GM23338 (cell line): ENCODE measurements at regions not wholly inside any gene's neighbourhood (a gene's known extent, or its start where the extent isn't known, plus 50 kb on each side); places are given as distances from the start of the nearest gene placed in this dataset.

Source experiments
- ATAC-seq: fragments of 200-7000 bp; cut with Tn5 transposase; 3 replicates; pipeline ENCODE4 v1.9.1; 2020
- DNase-seq: peaks from one replicate; pipeline ENCODE4 v3.0.0-alpha.2; 2015; ENCODE audit warnings: low spot score
- H2AFZ ChIP-seq: fragments of 200-600 bp; sonication (generic); 2 replicates; pipeline ENCODE4 v1.8.0; 2016; ENCODE audit warnings: antibody characterized with exemption, mild to moderate bottlenecking, moderate library complexity
- H3F3A ChIP-seq: fragments of 200-600 bp; sonication (generic); replicated peaks from 2 replicates; pipeline ENCODE4 v1.8.0; 2017; ENCODE audit warnings: antibody characterized with exemption, mixed run types, low read depth
- H3K27ac ChIP-seq: fragments of 200-600 bp; sonication (generic); 2 replicates; pipeline ENCODE4 v1.6.1; 2016; ENCODE audit warnings: low read depth
- H3K27me3 ChIP-seq: fragments of 200-600 bp; sonication (generic); 2 replicates; pipeline ENCODE4 v1.8.0; 2016; ENCODE audit warnings: mild to moderate bottlenecking, mixed run types, moderate library complexity; ENCODE audit not compliant: insufficient read depth
- H3K36me3 ChIP-seq: fragments of 200-600 bp; sonication (generic); 2 replicates; pipeline ENCODE4 v1.8.0; 2016; ENCODE audit warnings: mild to moderate bottlenecking; ENCODE audit not compliant: insufficient read depth
- H3K4me1 ChIP-seq: fragments of 200-600 bp; sonication (generic); 2 replicates; pipeline ENCODE4 v1.8.0; 2016; ENCODE audit warnings: mild to moderate bottlenecking, moderate library complexity; ENCODE audit not compliant: insufficient read depth
- H3K4me2 ChIP-seq: fragments of 200-600 bp; sonication (generic); 2 replicates; pipeline ENCODE4 v1.7.1; 2017; ENCODE audit warnings: mixed run types
- H3K4me3 ChIP-seq: fragments of 200-600 bp; sonication (generic); 2 replicates; pipeline ENCODE4 v1.6.1; 2016; ENCODE audit warnings: mixed run types
- H3K79me2 ChIP-seq: fragments of 200-600 bp; sonication (generic); replicated peaks from 2 replicates; pipeline ENCODE4 v1.8.0; 2017; ENCODE audit warnings: mild to moderate bottlenecking; ENCODE audit not compliant: insufficient read depth
- H3K9me2 ChIP-seq: fragments of 200-600 bp; sonication (generic); 2 replicates; pipeline ENCODE4 v1.8.0; 2017; ENCODE audit not compliant: insufficient read depth
- H4K20me1 ChIP-seq: fragments of 200-600 bp; sonication (generic); replicated peaks from 2 replicates; pipeline ENCODE4 v1.8.0; 2017; ENCODE audit warnings: mild to moderate bottlenecking; ENCODE audit not compliant: insufficient read depth
- H3K27ac Mint-ChIP-seq: 2 replicates; pipeline ENCODE4 v1.8.0; 2020; ENCODE audit warnings: inconsistent platforms, mild to moderate bottlenecking, moderate library complexity, mixed read lengths
- H3K27me3 Mint-ChIP-seq: 3 replicates; pipeline ENCODE4 v1.8.0; 2022; ENCODE audit warnings: low read depth, mild to moderate bottlenecking, moderate library complexity, mixed read lengths, inconsistent platforms; ENCODE audit not compliant: insufficient read depth, poor library complexity
- H3K36me3 Mint-ChIP-seq: 3 replicates; pipeline ENCODE4 v1.8.0; 2021; ENCODE audit warnings: low read depth, mild to moderate bottlenecking, inconsistent platforms, moderate library complexity, mixed read lengths
- H3K4me1 Mint-ChIP-seq: 3 replicates; pipeline ENCODE4 v1.8.0; 2020; ENCODE audit warnings: mild to moderate bottlenecking, inconsistent platforms, mixed read lengths
- H3K4me3 Mint-ChIP-seq: 3 replicates; pipeline ENCODE4 v1.8.0; 2021; ENCODE audit warnings: moderate library complexity, mild to moderate bottlenecking, inconsistent platforms, mixed read lengths
- H3K9me3 Mint-ChIP-seq: 3 replicates; pipeline ENCODE4 v1.8.0; 2020; ENCODE audit warnings: moderate library complexity, mild to moderate bottlenecking, inconsistent platforms, mixed read lengths
- CREB1 ChIP-seq: fragments of 250-450 bp; sonication (Bioruptor Pico); IDR thresholded peaks from 2 replicates; pipeline ENCODE4 v1.5.0; 2020; ENCODE audit warnings: low read depth, mild to moderate bottlenecking, moderate library complexity
- CTCF ChIP-seq, 2 experiments: fragments of 200-600 bp in 1 of 2; sonication (generic) in 1 of 2; conservative IDR thresholded peaks; 2 replicates each; pipeline versions ENCODE4 v1.5.1 to v1.6.1; 2016 to 2017; ENCODE audit warnings: antibody characterized with exemption in 2 of 2, low read depth in 2 of 2, mild to moderate bottlenecking in 2 of 2, moderate library complexity in 1 of 2
- ETS1 ChIP-seq: IDR thresholded peaks from 2 replicates; pipeline ENCODE4 v1.6.1; 2016; ENCODE audit warnings: antibody characterized with exemption
- EZH2 ChIP-seq: fragments of 200-600 bp; sonication (generic); IDR thresholded peaks from one replicate; pipeline ENCODE4 v1.8.0; 2017; ENCODE audit warnings: antibody characterized with exemption, mild to moderate bottlenecking, low read depth; ENCODE audit not compliant: unreplicated experiment
- EZH2phosphoT487 ChIP-seq: fragments of 200-600 bp; sonication (generic); IDR thresholded peaks from one replicate; pipeline ENCODE4 v1.8.1; 2018; ENCODE audit warnings: antibody characterized with exemption; ENCODE audit not compliant: unreplicated experiment
- JUNB ChIP-seq: IDR thresholded peaks from one replicate; pipeline ENCODE4 v1.6.1; 2016; ENCODE audit warnings: antibody characterized with exemption; ENCODE audit not compliant: unreplicated experiment
- NANOG ChIP-seq: IDR thresholded peaks from 2 replicates; pipeline ENCODE4 v1.6.1; 2016; ENCODE audit warnings: antibody characterized with exemption, borderline replicate concordance
- POLR2AphosphoS5 ChIP-seq: IDR thresholded peaks from 2 replicates; pipeline ENCODE4 v1.6.1; 2016; ENCODE audit warnings: antibody characterized with exemption, low read depth
- REST ChIP-seq: IDR thresholded peaks from one replicate; pipeline ENCODE4 v1.6.1; 2018; ENCODE audit warnings: antibody characterized with exemption; ENCODE audit not compliant: unreplicated experiment
- STAT1 ChIP-seq: IDR thresholded peaks from one replicate; pipeline ENCODE4 v1.6.1; 2016; ENCODE audit warnings: antibody characterized with exemption; ENCODE audit not compliant: unreplicated experiment
- ZNF114 ChIP-seq: fragments of 250-450 bp; sonication (Bioruptor Pico); IDR thresholded peaks from 2 replicates; pipeline ENCODE4 v1.5.0; 2020; ENCODE audit warnings: mild to moderate bottlenecking, moderate library complexity
- ZNF331 ChIP-seq: fragments of 250-450 bp; sonication (Bioruptor Pico); IDR thresholded peaks from 2 replicates; pipeline ENCODE4 v1.5.0; 2020; ENCODE audit warnings: low read depth, mild to moderate bottlenecking, moderate library complexity
- ZNF462 ChIP-seq: fragments of 250-450 bp; sonication (Bioruptor Pico); IDR thresholded peaks from 2 replicates; pipeline ENCODE4 v1.5.0; 2020; ENCODE audit warnings: mild to moderate bottlenecking, moderate library complexity

- Mint-ChIP-seq H3K27ac (no peak overlapping the region), H3K36me3 (peaks cover 25% of the 10 kb centered on the region)
Measured at GRCh38 chr4:182063651-182064050, 179.6 kb upstream of the TENM3 start.

More at GRCh38 chr4:182063651-182064050, 179.6 kb upstream of the TENM3 start:
- H3K79me2 ChIP-seq, result no peaks in the 10 kb centered on the region
- H3K4me2 ChIP-seq, result no peak overlapping the region; the same call in 1 of the 2 replicates
- no peak overlapping the region for H3K4me3 ChIP-seq
- no peaks in the 10 kb centered on the region for H3K27me3 ChIP-seq
- peaks cover 18% of the 10 kb centered on the region for H3K4me1 ChIP-seq
- ATAC-seq, result no peak
- no peaks in the 10 kb centered on the region for H3K9me2 ChIP-seq
- H2AFZ ChIP-seq, result no peak overlapping the region
- TF ChIP-seq ZNF114 (CRISPR knock-in tag) (no peak), CREB1 (no peak), ZNF462 (no peak), JUNB (no peak), POLR2AphosphoS5 (no peak), EZH2 (no peak), REST (no peak), STAT1 (no peak), NANOG (no peak), CTCF (conservative IDR thresholded peaks at IDR 0.05; ENCODE audit: low read depth in 2 of 2) (no peak), EZH2phosphoT487 (no peak), ZNF331 (CRISPR knock-in tag) (no peak), ETS1 (no peak)
- Mint-ChIP-seq H3K9me3 (peaks cover 20% of the 10 kb centered on the region), H3K27me3 (no peaks in the 10 kb centered on the region), H3K4me1 (peaks cover 20% of the 10 kb centered on the region), H3K4me3 (no peak overlapping the region)
- DNase-seq, result no peak
- H3K27ac ChIP-seq, result no peak overlapping the region
- H3F3A ChIP-seq, result no peaks in the 10 kb centered on the region
- no peaks in the 10 kb centered on the region for H3K36me3 ChIP-seq
- no peaks in the 10 kb centered on the region for H4K20me1 ChIP-seq
